Central memory CD8-positive, alpha-beta T cell (primary cell): ENCODE measurements at regions not wholly inside any gene's neighbourhood (a gene's known extent, or its start where the extent isn't known, plus 50 kb on each side); places are given as distances from the start of the nearest gene placed in this dataset.

ENCODE experiments used
- ATAC-seq: fragments of 150-1000 bp; cut with Tn5 transposase; replicated peaks from 2 replicates; pipeline ENCODE4 v1.10.0; 2022; ENCODE audit warnings: mild to moderate bottlenecking, moderate FRiP score, moderate number of reproducible peaks; ENCODE audit not compliant: poor library complexity, severe bottlenecking; ENCODE audit errors: extremely low read depth
- DNase-seq, 2 donors: peaks; one replicate each; pipeline ENCODE4 v3.0.0; 2021; ENCODE audit warnings: low spot score in 2 of 2
- H3K27ac Mint-ChIP-seq: one replicate; pipeline ENCODE4 v1.8.0; 2022; ENCODE audit warnings: low read depth, mild to moderate bottlenecking, moderate library complexity, mixed read lengths
- H3K27me3 Mint-ChIP-seq: one replicate; pipeline ENCODE4 v1.8.0; 2022; ENCODE audit warnings: mixed read lengths
- H3K36me3 Mint-ChIP-seq: one replicate; pipeline ENCODE4 v1.8.0; 2022; ENCODE audit warnings: mild to moderate bottlenecking, moderate library complexity, mixed read lengths; ENCODE audit not compliant: insufficient read depth
- H3K4me1 Mint-ChIP-seq: one replicate; pipeline ENCODE4 v1.8.0; 2022; ENCODE audit warnings: mixed read lengths
- H3K4me3 Mint-ChIP-seq: one replicate; pipeline ENCODE4 v1.8.0; 2022; ENCODE audit warnings: mild to moderate bottlenecking, moderate library complexity, mixed read lengths
- H3K9me3 Mint-ChIP-seq: one replicate; pipeline ENCODE4 v1.8.0; 2022; ENCODE audit warnings: mixed read lengths

- no peak for DNase-seq
- ATAC-seq = no peak
- H3K4me1 Mint-ChIP-seq = no peaks in the 10 kb centered on the region
- H3K27ac Mint-ChIP-seq = no peak overlapping the region
- H3K4me3 Mint-ChIP-seq = no peak overlapping the region
- no peaks in the 10 kb centered on the region for H3K27me3 Mint-ChIP-seq
- no peaks in the 10 kb centered on the region for H3K36me3 Mint-ChIP-seq
- no peaks in the 10 kb centered on the region for H3K9me3 Mint-ChIP-seq
Measured at GRCh38 chr16:73329358-73330286, 281.7 kb upstream of the ZFHX3 start.

DNA sequence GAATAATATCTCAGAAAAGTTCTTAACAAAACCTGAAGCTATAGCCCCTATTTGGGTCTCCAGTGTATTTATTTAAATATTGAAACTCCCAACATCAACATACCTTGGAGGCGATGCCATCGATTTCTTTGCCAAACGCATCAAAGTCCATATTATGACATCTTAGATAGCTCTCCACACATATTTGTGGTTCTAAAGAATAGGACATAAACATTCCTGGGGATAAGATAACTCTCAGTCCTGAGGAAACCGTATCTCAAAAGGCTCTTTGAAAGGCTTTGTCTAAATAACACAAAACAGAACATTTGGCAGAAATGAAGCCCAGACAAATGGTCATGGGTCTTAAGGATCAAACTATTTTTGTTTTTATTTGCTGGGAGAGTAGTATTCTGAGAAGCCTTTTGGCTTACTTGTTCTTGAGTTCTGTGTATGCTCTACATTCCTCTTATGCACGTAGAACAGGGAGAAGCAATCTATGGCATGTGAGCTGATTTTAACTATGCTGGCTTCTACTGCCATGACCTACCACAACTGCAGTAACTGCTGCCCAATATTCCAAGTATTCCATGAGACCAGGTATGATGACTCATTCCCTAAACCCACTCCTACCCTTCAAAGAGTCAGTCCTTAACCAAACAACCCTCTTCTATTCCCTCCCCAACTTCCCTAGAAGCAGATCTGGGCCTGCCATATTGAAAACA lies 279.0 kb upstream of the ZFHX3 start:
- DNase-seq (no peak), ATAC-seq (no peak)
- Mint-ChIP-seq H3K27ac (no peak overlapping the region), H3K27me3 (no peaks in the 10 kb centered on the region), H3K9me3 (peaks cover 7% of the 10 kb centered on the region), H3K4me3 (no peak overlapping the region), H3K4me1 (no peaks in the 10 kb centered on the region), H3K36me3 (no peaks in the 10 kb centered on the region)

DNA sequence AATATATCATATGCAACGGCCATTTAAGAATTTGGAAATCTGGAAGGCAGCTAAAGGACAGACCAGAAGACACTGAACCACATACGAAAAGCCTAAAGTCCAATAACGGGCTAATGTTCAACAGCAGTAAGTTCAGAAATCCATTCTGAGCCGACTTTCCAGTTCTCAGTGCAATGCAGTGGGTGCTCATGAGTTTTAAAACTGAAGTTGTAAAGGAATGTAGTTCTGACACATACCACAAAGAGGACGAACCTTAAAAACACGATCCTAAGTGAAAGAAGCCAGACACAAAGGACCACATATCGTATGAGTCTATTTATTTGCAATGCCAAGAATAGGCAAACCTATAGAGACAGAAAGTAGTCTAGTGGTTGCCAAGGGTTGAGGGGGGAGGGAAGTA lies 278.3 kb upstream of the ZFHX3 start:
- Mint-ChIP-seq H3K27me3 (no peaks in the 10 kb centered on the region), H3K9me3 (peaks cover 7% of the 10 kb centered on the region), H3K36me3 (no peaks in the 10 kb centered on the region), H3K27ac (no peak overlapping the region), H3K4me1 (no peaks in the 10 kb centered on the region), H3K4me3 (no peak overlapping the region)
- ATAC-seq (no peak), DNase-seq (no peak)

GRCh38 chr16:73323880-73324279 lies 276.0 kb upstream of the ZFHX3 start:
- peaks cover 2% of the 10 kb centered on the region for H3K36me3 Mint-ChIP-seq
- no peak overlapping the region for H3K27ac Mint-ChIP-seq
- H3K4me3 Mint-ChIP-seq = no peak overlapping the region
- H3K9me3 Mint-ChIP-seq = peaks cover 13% of the 10 kb centered on the region
- no peak for DNase-seq
- H3K27me3 Mint-ChIP-seq = no peaks in the 10 kb centered on the region
- no peaks in the 10 kb centered on the region for H3K4me1 Mint-ChIP-seq
- ATAC-seq = no peak

- no peaks in the 10 kb centered on the region for H3K27me3 Mint-ChIP-seq
Measured at GRCh38 chr16:73322856-73323255, 274.9 kb upstream of the ZFHX3 start.

DNA sequence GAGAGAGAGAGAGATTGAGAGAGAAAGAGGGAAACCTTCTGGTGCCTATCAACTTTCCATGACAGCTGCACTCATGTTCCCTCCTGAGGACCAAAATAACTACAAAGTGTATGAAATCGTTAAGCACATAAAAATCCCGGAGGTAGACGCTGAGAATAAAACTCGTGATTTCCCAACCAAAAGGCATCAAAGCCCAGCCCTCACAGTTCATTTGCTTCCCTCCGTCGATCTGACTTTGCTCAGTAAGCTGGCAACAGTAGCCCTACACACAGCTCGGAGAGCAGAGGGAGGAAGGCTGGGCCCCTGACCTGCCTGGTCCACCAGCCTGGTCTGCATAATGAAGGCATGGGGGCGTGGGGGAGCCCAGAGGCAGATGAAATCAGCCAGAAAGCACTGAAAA lies 273.9 kb upstream of the ZFHX3 start:
- H3K4me3 Mint-ChIP-seq = no peak overlapping the region

More at GRCh38 chr16:73322856-73323255, 274.9 kb upstream of the ZFHX3 start:
- Mint-ChIP-seq H3K4me3 (no peak overlapping the region), H3K27ac (no peak overlapping the region), H3K9me3 (peaks cover 13% of the 10 kb centered on the region), H3K36me3 (peaks cover 2% of the 10 kb centered on the region), H3K4me1 (no peaks in the 10 kb centered on the region)
- no peak for ATAC-seq
- DNase-seq = no peak

GRCh38 chr16:73319737-73320136 lies 271.8 kb upstream of the ZFHX3 start:
- DNase-seq (no peak), ATAC-seq (no peak)
- H3K27ac Mint-ChIP-seq = no peak overlapping the region
- H3K36me3 Mint-ChIP-seq = peaks cover 2% of the 10 kb centered on the region
- peaks cover 13% of the 10 kb centered on the region for H3K9me3 Mint-ChIP-seq
- no peaks in the 10 kb centered on the region for H3K27me3 Mint-ChIP-seq
- no peaks in the 10 kb centered on the region for H3K4me1 Mint-ChIP-seq
- no peak overlapping the region for H3K4me3 Mint-ChIP-seq

More for the DNA sequence above, 273.9 kb upstream of the ZFHX3 start:
- Mint-ChIP-seq H3K27me3 (no peaks in the 10 kb centered on the region), H3K4me1 (no peaks in the 10 kb centered on the region), H3K9me3 (peaks cover 13% of the 10 kb centered on the region), H3K36me3 (peaks cover 2% of the 10 kb centered on the region), H3K27ac (no peak overlapping the region)
- DNase-seq = no peak
- no peak for ATAC-seq

- Mint-ChIP-seq H3K4me3 (no peak overlapping the region), H3K27me3 (no peaks in the 10 kb centered on the region), H3K36me3 (peaks cover 2% of the 10 kb centered on the region), H3K27ac (no peak overlapping the region), H3K9me3 (peaks cover 13% of the 10 kb centered on the region), H3K4me1 (no peaks in the 10 kb centered on the region)
- no peak for ATAC-seq
- DNase-seq = no peak
Measured at GRCh38 chr16:73319261-73319660, 271.3 kb upstream of the ZFHX3 start.

- Mint-ChIP-seq H3K36me3 (peaks cover 2% of the 10 kb centered on the region), H3K4me1 (no peaks in the 10 kb centered on the region), H3K4me3 (no peak overlapping the region), H3K27ac (no peak overlapping the region), H3K27me3 (no peaks in the 10 kb centered on the region), H3K9me3 (peaks cover 11% of the 10 kb centered on the region)
- DNase-seq (no peak), ATAC-seq (no peak)
Measured at GRCh38 chr16:73317321-73317857, 269.5 kb upstream of the ZFHX3 start.

- Mint-ChIP-seq H3K9me3 (peaks cover 11% of the 10 kb centered on the region), H3K27me3 (no peaks in the 10 kb centered on the region), H3K27ac (no peak overlapping the region), H3K36me3 (peaks cover 2% of the 10 kb centered on the region), H3K4me3 (no peak overlapping the region), H3K4me1 (no peaks in the 10 kb centered on the region)
- no peak for ATAC-seq
- no peak for DNase-seq
Measured at GRCh38 chr16:73315645-73316044, 267.7 kb upstream of the ZFHX3 start.

- ATAC-seq = no peak
- peaks cover 6% of the 10 kb centered on the region for H3K9me3 Mint-ChIP-seq
- H3K4me1 Mint-ChIP-seq = no peaks in the 10 kb centered on the region
- H3K4me3 Mint-ChIP-seq = no peak overlapping the region
- no peaks in the 10 kb centered on the region for H3K27me3 Mint-ChIP-seq
- no peak overlapping the region for H3K27ac Mint-ChIP-seq
- no peak for DNase-seq
- H3K36me3 Mint-ChIP-seq = no peaks in the 10 kb centered on the region
Measured at GRCh38 chr16:73313950-73314349, 266.0 kb upstream of the ZFHX3 start.

DNA sequence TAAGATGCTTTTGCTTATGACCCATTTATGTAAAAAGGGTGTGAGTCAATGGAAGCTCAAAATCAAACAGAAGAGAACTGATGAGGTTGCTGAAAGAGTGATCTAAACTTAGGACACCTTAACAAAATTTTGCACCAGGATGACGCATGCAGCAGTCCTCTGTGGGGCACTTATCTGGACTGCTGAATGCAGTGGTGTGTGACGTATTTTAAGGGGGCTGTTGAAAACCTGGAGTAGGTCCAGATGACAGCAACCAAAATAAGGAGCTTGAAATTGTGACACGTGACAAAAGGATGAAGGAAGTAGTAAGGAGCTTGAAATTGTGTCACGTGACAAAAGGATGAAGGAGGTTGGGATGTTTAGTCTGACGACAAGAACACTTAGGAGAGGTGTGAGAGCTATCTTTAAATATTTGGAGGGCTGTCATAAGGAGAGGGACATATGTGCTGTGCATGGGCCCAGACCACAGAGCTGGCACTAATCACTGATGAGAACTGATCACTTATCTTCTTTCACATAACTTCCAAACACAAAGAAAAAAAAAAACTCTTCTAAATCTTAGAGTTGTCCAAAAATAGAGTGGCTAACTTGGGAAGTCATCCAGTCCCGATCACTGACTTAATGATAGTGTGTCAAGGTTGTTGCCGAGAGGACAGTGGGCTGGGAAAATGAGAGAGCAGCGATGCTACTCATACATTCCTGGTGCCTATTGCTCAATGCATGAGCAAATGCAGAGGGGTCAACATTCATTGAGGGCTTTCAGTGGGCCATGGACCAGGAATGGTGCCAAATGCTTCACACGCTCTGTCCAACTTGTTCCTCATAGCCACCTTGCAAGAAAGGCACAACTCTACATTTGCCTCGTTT lies 264.2 kb upstream of the ZFHX3 start:
- Mint-ChIP-seq H3K9me3 (peaks cover 6% of the 10 kb centered on the region), H3K27ac (no peak overlapping the region), H3K36me3 (no peaks in the 10 kb centered on the region), H3K4me1 (no peaks in the 10 kb centered on the region), H3K27me3 (no peaks in the 10 kb centered on the region), H3K4me3 (no peak overlapping the region)
- no peak for ATAC-seq
- no peak for DNase-seq
